Jurkat, Clone E6-1 (cell line): ENCODE measurements at regions not wholly inside any gene's neighbourhood (a gene's known extent, or its start where the extent isn't known, plus 50 kb on each side); places are given as distances from the start of the nearest gene placed in this dataset.
"Not testable (repeated sequence)": the region's sequence is repeated elsewhere in the genome, so short reads cannot be mapped to it uniquely, and the experiment has no call there.

Source experiments
- DNase-seq: peaks from one replicate; pipeline ENCODE4 v3.0.0-alpha.2; 2011; ENCODE audit warnings: low read depth, low spot score
- H3K4me3 ChIP-seq: 2 replicates; pipeline ENCODE4 v1.5.1; 2011; ENCODE audit warnings: mild to moderate bottlenecking, low read length, control low read depth, moderate library complexity

- peak; percentile 59 for DNase-seq
- no peak overlapping the region for H3K4me3 ChIP-seq
Observed at GRCh38 chr2:128412181-128412871, 93.7 kb upstream of the HS6ST1 start.

- no peak for DNase-seq
Observed at GRCh38 chr2:128413014-128413717, 94.5 kb upstream of the HS6ST1 start.

GRCh38 chr2:128413718-128414341 is 95.2 kb upstream of the HS6ST1 start:
- DNase-seq, result peak; percentile 82
- peak overlapping the region; percentile 5; the same call in 1 of the 2 replicates for H3K4me3 ChIP-seq

More at GRCh38 chr2:128413014-128413717, 94.5 kb upstream of the HS6ST1 start:
- no peak overlapping the region for H3K4me3 ChIP-seq

- DNase-seq, result no peak
- H3K4me3 ChIP-seq, result no peak overlapping the region
Observed at GRCh38 chr2:128414351-128414750, 95.7 kb upstream of the HS6ST1 start.

GRCh38 chr2:128414946-128415778 is 96.5 kb upstream of the HS6ST1 start:
- H3K4me3 ChIP-seq, result no peak overlapping the region
- DNase-seq, result no peak

- DNase-seq, result no peak
- H3K4me3 ChIP-seq, result no peak overlapping the region
Observed at GRCh38 chr2:128415779-128416061, 97.1 kb upstream of the HS6ST1 start.

- DNase-seq, result no peak
- H3K4me3 ChIP-seq, result no peak overlapping the region
Observed at GRCh38 chr2:128416109-128416785, 97.6 kb upstream of the HS6ST1 start.

GRCh38 chr2:128416806-128417205 is 98.1 kb upstream of the HS6ST1 start:
- no peak for DNase-seq
- H3K4me3 ChIP-seq, result no peak overlapping the region

GRCh38 chr2:128417264-128417663 is 98.6 kb upstream of the HS6ST1 start:
- H3K4me3 ChIP-seq, DNase-seq: not testable (repeated sequence)

GRCh38 chr2:128420131-128420530 is 101.5 kb upstream of the HS6ST1 start:
- no peak overlapping the region for H3K4me3 ChIP-seq
- DNase-seq, result no peak

GRCh38 chr2:128420776-128421175 is 102.1 kb upstream of the HS6ST1 start:
- H3K4me3 ChIP-seq, result no peak overlapping the region
- no peak for DNase-seq

- H3K4me3 ChIP-seq, result no peak overlapping the region
- no peak for DNase-seq
Observed at GRCh38 chr2:128421286-128421685, 102.6 kb upstream of the HS6ST1 start.

GRCh38 chr2:128421861-128422311 is 103.2 kb upstream of the HS6ST1 start:
- no peak for DNase-seq

GRCh38 chr2:128422571-128422970 is 103.9 kb upstream of the HS6ST1 start:
- DNase-seq, result no peak
- no peak overlapping the region for H3K4me3 ChIP-seq

More at GRCh38 chr2:128421861-128422311, 103.2 kb upstream of the HS6ST1 start:
- H3K4me3 ChIP-seq, result no peak overlapping the region

GRCh38 chr2:128423788-128424165 is 105.1 kb upstream of the HS6ST1 start:
- no peak for DNase-seq
- H3K4me3 ChIP-seq, result no peak overlapping the region

GRCh38 chr2:128424406-128425171 is 105.9 kb upstream of the HS6ST1 start:
- no peak for DNase-seq

GRCh38 chr2:128425216-128425615 is 106.5 kb upstream of the HS6ST1 start:
- DNase-seq, result no peak
- H3K4me3 ChIP-seq, result no peak overlapping the region

More at GRCh38 chr2:128424406-128425171, 105.9 kb upstream of the HS6ST1 start:
- no peak overlapping the region for H3K4me3 ChIP-seq
